ENCODE measurements at regions not wholly inside any gene's neighbourhood (a gene's known extent, or its start where the extent isn't known, plus 50 kb on each side); places are given as distances from the start of the nearest gene placed in this dataset.
"Not testable (repeated sequence)": the region's sequence is repeated elsewhere in the genome, so short reads cannot be mapped to it uniquely, and the experiment has no call there.

- Histone ChIP-seq H3K4me3 (ENCODE audit: low read length in 2 of 2) (no peak overlapping the region), H3K9ac (ENCODE audit: low read length in 2 of 2) (no peak overlapping the region), H3K36me3 (ENCODE audit: control insufficient read depth in 2 of 2, insufficient read depth in 2 of 2, low read length in 2 of 2) (no peaks in the 10 kb centered on the region), H3K27me3 (ENCODE audit: control insufficient read depth in 1 of 2, insufficient read depth in 2 of 2, low read length in 2 of 2) (no peaks in the 10 kb centered on the region), H3K4me1 (ENCODE audit: control insufficient read depth, insufficient read depth, low read length) (no peaks in the 10 kb centered on the region), H3K27ac (ENCODE audit: low read length) (no peak overlapping the region), H3K9me3 (ENCODE audit: control insufficient read depth in 2 of 2, low read length in 2 of 2) (no peaks in the 10 kb centered on the region)
These were observed 297.8 kb upstream of the PIK3C3 start for GRCh38 chr18:41657189-41657588.

DNA sequence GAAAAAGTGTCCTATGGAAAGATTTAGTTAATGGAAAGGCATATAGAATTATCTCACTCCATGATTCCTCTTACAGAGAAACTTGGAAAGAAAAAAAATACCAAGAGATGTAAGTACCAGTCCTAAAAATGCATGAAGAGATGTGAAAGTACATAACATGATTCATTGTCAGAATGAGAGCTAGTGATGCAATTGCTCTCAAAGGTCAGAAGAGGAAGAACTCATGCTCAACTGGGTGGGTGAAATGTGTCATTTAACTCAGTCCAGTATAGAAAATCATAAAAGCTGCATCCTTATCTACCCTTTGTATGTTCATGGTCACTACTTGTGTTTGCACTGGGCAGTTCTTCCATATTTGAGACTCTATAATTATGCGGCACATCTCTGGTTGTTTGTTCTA is 300.0 kb upstream of the PIK3C3 start:
- Histone ChIP-seq H3K4me1 (ENCODE audit: control insufficient read depth, insufficient read depth, low read length) (no peaks in the 10 kb centered on the region), H3K27ac (ENCODE audit: low read length) (no peak overlapping the region), H3K9ac (ENCODE audit: low read length in 2 of 2) (no peak overlapping the region), H3K36me3 (ENCODE audit: control insufficient read depth in 2 of 2, insufficient read depth in 2 of 2, low read length in 2 of 2) (no peaks in the 10 kb centered on the region), H3K9me3 (ENCODE audit: control insufficient read depth in 2 of 2, low read length in 2 of 2) (no peaks in the 10 kb centered on the region), H3K4me3 (ENCODE audit: low read length in 2 of 2) (no peak overlapping the region), H3K27me3 (ENCODE audit: control insufficient read depth in 1 of 2, insufficient read depth in 2 of 2, low read length in 2 of 2) (no peaks in the 10 kb centered on the region)

DNA sequence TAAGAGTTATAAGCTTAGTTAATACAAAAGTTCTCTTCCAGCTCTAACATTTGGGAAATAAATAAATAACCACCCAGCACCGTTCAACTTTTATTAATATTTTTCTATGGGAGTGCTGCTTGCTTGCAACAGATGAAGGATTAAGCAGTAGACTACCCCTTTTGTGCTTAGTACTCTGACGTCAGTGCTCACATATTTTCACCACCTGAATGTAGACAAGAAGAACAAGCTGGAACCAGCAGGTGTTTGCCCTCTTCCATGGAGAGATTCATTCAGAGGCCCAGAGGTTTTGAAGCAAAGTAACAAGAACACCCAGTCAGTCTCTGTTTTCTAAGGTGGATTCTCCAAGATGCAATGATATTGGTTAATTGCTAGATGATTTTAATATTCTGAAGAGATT is 307.1 kb upstream of the PIK3C3 start:
- H3K36me3 ChIP-seq (ENCODE audit: control insufficient read depth in 2 of 2, insufficient read depth in 2 of 2, low read length in 2 of 2) = no peaks in the 10 kb centered on the region
- H3K27me3 ChIP-seq (ENCODE audit: control insufficient read depth in 1 of 2, insufficient read depth in 2 of 2, low read length in 2 of 2) = no peaks in the 10 kb centered on the region
- H3K27ac ChIP-seq (ENCODE audit: low read length) = no peak overlapping the region
- no peaks in the 10 kb centered on the region for H3K4me1 ChIP-seq (ENCODE audit: control insufficient read depth, insufficient read depth, low read length)
- no peak overlapping the region for H3K4me3 ChIP-seq (ENCODE audit: low read length in 2 of 2)
- no peak overlapping the region for H3K9ac ChIP-seq (ENCODE audit: low read length in 2 of 2)
- H3K9me3 ChIP-seq (ENCODE audit: control insufficient read depth in 2 of 2, low read length in 2 of 2) = no peaks in the 10 kb centered on the region

DNA sequence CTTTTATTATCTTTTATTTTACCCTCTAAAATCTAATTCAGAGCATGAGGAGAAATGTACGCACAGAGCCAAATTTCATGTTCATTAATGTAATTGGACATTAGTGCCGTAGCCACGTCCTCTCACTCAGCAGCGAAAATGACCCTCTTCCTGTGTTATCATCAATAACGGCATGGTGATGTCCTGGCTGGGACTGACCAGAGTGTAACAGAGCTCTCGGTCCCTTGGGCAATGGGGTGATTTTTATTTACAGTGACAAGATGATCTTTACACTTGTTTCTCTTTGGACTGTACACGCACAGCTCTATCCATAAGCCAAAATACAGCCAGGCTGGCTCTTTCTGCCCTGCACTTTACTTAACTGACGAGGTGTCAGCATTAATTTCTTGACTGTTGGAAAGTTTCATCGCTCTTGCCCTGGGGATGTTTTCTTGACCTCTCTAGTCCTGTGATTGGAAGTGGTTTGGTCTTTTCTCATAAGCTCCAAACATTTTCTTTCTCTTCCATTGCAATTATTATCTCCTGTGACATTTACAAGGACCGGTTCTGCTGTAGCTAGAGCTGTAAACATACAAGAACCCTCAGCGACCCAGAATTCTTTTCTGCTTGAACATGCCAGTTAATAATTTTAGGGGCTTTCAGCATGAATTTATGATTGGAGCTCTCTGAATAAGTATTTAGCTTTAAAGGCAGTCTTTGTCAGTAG is 308.0 kb upstream of the PIK3C3 start:
- Histone ChIP-seq H3K36me3 (ENCODE audit: control insufficient read depth in 2 of 2, insufficient read depth in 2 of 2, low read length in 2 of 2) (no peaks in the 10 kb centered on the region), H3K9ac (ENCODE audit: low read length in 2 of 2) (no peak overlapping the region), H3K4me3 (ENCODE audit: low read length in 2 of 2) (no peak overlapping the region), H3K4me1 (ENCODE audit: control insufficient read depth, insufficient read depth, low read length) (no peaks in the 10 kb centered on the region), H3K27me3 (ENCODE audit: control insufficient read depth in 1 of 2, insufficient read depth in 2 of 2, low read length in 2 of 2) (no peaks in the 10 kb centered on the region), H3K9me3 (ENCODE audit: control insufficient read depth in 2 of 2, low read length in 2 of 2) (no peaks in the 10 kb centered on the region), H3K27ac (ENCODE audit: low read length) (no peak overlapping the region)

- Histone ChIP-seq H3K27me3 (ENCODE audit: control insufficient read depth in 1 of 2, insufficient read depth in 2 of 2, low read length in 2 of 2) (no peaks in the 10 kb centered on the region), H3K4me3 (ENCODE audit: low read length in 2 of 2) (no peak overlapping the region), H3K9ac (ENCODE audit: low read length in 2 of 2) (no peak overlapping the region), H3K27ac (ENCODE audit: low read length) (no peak overlapping the region), H3K36me3 (ENCODE audit: control insufficient read depth in 2 of 2, insufficient read depth in 2 of 2, low read length in 2 of 2) (no peaks in the 10 kb centered on the region), H3K9me3 (ENCODE audit: control insufficient read depth in 2 of 2, low read length in 2 of 2) (no peaks in the 10 kb centered on the region), H3K4me1 (ENCODE audit: control insufficient read depth, insufficient read depth, low read length) (no peaks in the 10 kb centered on the region)
These were observed 309.3 kb upstream of the PIK3C3 start for GRCh38 chr18:41645589-41646360.

DNA sequence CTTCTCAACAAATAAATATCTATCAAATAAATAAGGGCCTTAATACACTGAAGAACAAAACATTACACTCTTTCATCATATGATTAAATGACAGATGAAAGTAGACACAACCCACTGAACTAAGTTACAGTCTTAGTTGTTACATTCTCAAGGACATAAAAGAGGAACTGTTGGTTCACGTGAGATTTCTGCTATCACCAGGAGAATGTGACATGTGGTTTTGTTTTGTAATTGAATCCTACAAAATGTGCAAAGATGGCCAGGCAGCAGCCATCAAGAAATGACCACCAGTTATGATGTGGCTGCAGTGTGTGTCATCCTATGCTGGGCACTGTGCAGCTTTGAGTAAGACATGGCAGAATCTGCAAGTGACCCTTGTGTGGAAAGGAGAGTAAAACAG is 310.6 kb upstream of the PIK3C3 start:
- Histone ChIP-seq H3K27me3 (ENCODE audit: control insufficient read depth in 1 of 2, insufficient read depth in 2 of 2, low read length in 2 of 2) (no peaks in the 10 kb centered on the region), H3K27ac (ENCODE audit: low read length) (no peak overlapping the region), H3K4me3 (ENCODE audit: low read length in 2 of 2) (no peak overlapping the region)

GRCh38 chr18:41643427-41643826 is 311.6 kb upstream of the PIK3C3 start:
- no peak overlapping the region for H3K9ac ChIP-seq (ENCODE audit: low read length in 2 of 2)
- no peaks in the 10 kb centered on the region for H3K36me3 ChIP-seq (ENCODE audit: control insufficient read depth in 2 of 2, insufficient read depth in 2 of 2, low read length in 2 of 2)
- H3K4me1 ChIP-seq (ENCODE audit: control insufficient read depth, insufficient read depth, low read length) = no peaks in the 10 kb centered on the region
- H3K27ac ChIP-seq (ENCODE audit: low read length) = no peak overlapping the region
- H3K9me3 ChIP-seq (ENCODE audit: control insufficient read depth in 2 of 2, low read length in 2 of 2) = no peaks in the 10 kb centered on the region
- H3K4me3 ChIP-seq (ENCODE audit: low read length in 2 of 2) = no peak overlapping the region
- no peaks in the 10 kb centered on the region for H3K27me3 ChIP-seq (ENCODE audit: control insufficient read depth in 1 of 2, insufficient read depth in 2 of 2, low read length in 2 of 2)

More for the DNA sequence above, 310.6 kb upstream of the PIK3C3 start:
- no peaks in the 10 kb centered on the region for H3K4me1 ChIP-seq (ENCODE audit: control insufficient read depth, insufficient read depth, low read length)
- H3K9ac ChIP-seq (ENCODE audit: low read length in 2 of 2) = no peak overlapping the region
- H3K36me3 ChIP-seq (ENCODE audit: control insufficient read depth in 2 of 2, insufficient read depth in 2 of 2, low read length in 2 of 2) = no peaks in the 10 kb centered on the region
- H3K9me3 ChIP-seq (ENCODE audit: control insufficient read depth in 2 of 2, low read length in 2 of 2) = no peaks in the 10 kb centered on the region

DNA sequence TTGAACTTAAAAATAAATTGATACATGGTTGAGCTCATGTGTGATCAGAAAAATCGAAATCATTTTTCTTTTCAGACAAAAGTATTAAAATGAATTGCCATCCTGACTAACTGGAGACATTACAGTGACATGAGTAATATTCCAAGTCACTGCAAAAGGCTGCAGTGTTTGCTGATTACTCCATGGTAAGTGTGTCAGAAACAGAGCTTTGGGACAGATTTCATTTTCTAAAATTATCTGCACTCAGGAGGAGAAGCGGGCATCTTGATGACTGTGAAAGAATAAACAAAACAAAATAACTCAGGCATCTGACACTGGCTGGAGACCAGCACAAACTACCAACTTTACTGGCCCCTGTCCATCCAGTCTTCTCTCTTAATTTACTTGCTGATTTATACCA is 312.3 kb upstream of the PIK3C3 start:
- H3K36me3 ChIP-seq (ENCODE audit: control insufficient read depth in 2 of 2, insufficient read depth in 2 of 2, low read length in 2 of 2) = no peaks in the 10 kb centered on the region
- no peaks in the 10 kb centered on the region for H3K9me3 ChIP-seq (ENCODE audit: control insufficient read depth in 2 of 2, low read length in 2 of 2)
- no peak overlapping the region for H3K9ac ChIP-seq (ENCODE audit: low read length in 2 of 2)
- H3K4me3 ChIP-seq (ENCODE audit: low read length in 2 of 2) = no peak overlapping the region
- no peaks in the 10 kb centered on the region for H3K4me1 ChIP-seq (ENCODE audit: control insufficient read depth, insufficient read depth, low read length)
- H3K27ac ChIP-seq (ENCODE audit: low read length) = no peak overlapping the region
- no peaks in the 10 kb centered on the region for H3K27me3 ChIP-seq (ENCODE audit: control insufficient read depth in 1 of 2, insufficient read depth in 2 of 2, low read length in 2 of 2)

- no peak overlapping the region for H3K27ac ChIP-seq (ENCODE audit: low read length)
- no peaks in the 10 kb centered on the region for H3K9me3 ChIP-seq (ENCODE audit: control insufficient read depth in 2 of 2, low read length in 2 of 2)
- H3K9ac ChIP-seq (ENCODE audit: low read length in 2 of 2) = no peak overlapping the region
These were observed 315.8 kb upstream of the PIK3C3 start for GRCh38 chr18:41639218-41639617.

GRCh38 chr18:41631723-41632285 is 323.2 kb upstream of the PIK3C3 start:
- not testable (repeated sequence) for H3K27ac ChIP-seq (ENCODE audit: low read length); H3K9me3 ChIP-seq (ENCODE audit: control insufficient read depth in 2 of 2, low read length in 2 of 2); H3K4me1 ChIP-seq (ENCODE audit: control insufficient read depth, insufficient read depth, low read length); H3K27me3 ChIP-seq (ENCODE audit: control insufficient read depth in 1 of 2, insufficient read depth in 2 of 2, low read length in 2 of 2); H3K36me3 ChIP-seq (ENCODE audit: control insufficient read depth in 2 of 2, insufficient read depth in 2 of 2, low read length in 2 of 2); H3K4me3 ChIP-seq (ENCODE audit: low read length in 2 of 2); H3K9ac ChIP-seq (ENCODE audit: low read length in 2 of 2)

More at GRCh38 chr18:41639218-41639617, 315.8 kb upstream of the PIK3C3 start:
- Histone ChIP-seq H3K27me3 (ENCODE audit: control insufficient read depth in 1 of 2, insufficient read depth in 2 of 2, low read length in 2 of 2) (no peaks in the 10 kb centered on the region), H3K4me1 (ENCODE audit: control insufficient read depth, insufficient read depth, low read length) (no peaks in the 10 kb centered on the region), H3K4me3 (ENCODE audit: low read length in 2 of 2) (no peak overlapping the region), H3K36me3 (ENCODE audit: control insufficient read depth in 2 of 2, insufficient read depth in 2 of 2, low read length in 2 of 2) (no peaks in the 10 kb centered on the region)

All from stomach smooth muscle (tissue), 2 donors.